Erythroblast (primary cell): ENCODE measurements at regions not wholly inside any gene's neighbourhood (a gene's known extent, or its start where the extent isn't known, plus 50 kb on each side); places are given as distances from the start of the nearest gene placed in this dataset.

Source experiments
- GATA1 ChIP-seq: IDR thresholded peaks from 2 replicates; pipeline ENCODE4 v1.6.1; 2011; ENCODE audit warnings: low read depth, mild to moderate bottlenecking, control low read depth, low read length, moderate library complexity
- POLR2A ChIP-seq: IDR thresholded peaks from 2 replicates; pipeline ENCODE4 v1.6.1; 2011; ENCODE audit warnings: mild to moderate bottlenecking, low read length

DNA sequence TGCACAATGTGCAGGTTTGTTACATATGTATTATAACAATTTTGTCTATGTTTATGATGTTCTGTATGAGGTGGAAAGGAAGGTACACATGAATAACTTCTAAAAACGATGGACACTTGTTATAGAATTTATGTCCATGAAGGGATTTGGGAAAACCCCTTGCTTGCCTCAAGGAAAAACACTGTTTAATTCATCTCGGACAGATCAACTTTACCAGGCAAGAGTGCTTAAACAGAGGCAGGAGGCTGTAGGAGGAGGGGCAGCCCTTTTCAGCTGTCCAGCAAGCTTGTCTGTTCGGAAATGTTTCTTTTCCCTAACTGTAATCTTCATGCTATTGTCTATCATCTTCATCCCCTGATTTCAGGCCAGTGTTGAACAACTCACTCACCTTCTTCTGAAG lies 200.9 kb downstream of the CDC14C start:
- TF ChIP-seq POLR2A (no peak), GATA1 (no peak)
